Activated gamma-delta T cell treated with Interleukin-2 at 50 U/mL for 16 hours (primary cell): ENCODE measurements at regions not wholly inside any gene's neighbourhood (a gene's known extent, or its start where the extent isn't known, plus 50 kb on each side); places are given as distances from the start of the nearest gene placed in this dataset.
"Not testable (repeated sequence)": the region's sequence is repeated elsewhere in the genome, so short reads cannot be mapped to it uniquely, and the experiment has no call there.

Source experiments
- DNase-seq: peaks from one replicate; pipeline ENCODE4 v3.0.0-alpha.2; 2020

DNA sequence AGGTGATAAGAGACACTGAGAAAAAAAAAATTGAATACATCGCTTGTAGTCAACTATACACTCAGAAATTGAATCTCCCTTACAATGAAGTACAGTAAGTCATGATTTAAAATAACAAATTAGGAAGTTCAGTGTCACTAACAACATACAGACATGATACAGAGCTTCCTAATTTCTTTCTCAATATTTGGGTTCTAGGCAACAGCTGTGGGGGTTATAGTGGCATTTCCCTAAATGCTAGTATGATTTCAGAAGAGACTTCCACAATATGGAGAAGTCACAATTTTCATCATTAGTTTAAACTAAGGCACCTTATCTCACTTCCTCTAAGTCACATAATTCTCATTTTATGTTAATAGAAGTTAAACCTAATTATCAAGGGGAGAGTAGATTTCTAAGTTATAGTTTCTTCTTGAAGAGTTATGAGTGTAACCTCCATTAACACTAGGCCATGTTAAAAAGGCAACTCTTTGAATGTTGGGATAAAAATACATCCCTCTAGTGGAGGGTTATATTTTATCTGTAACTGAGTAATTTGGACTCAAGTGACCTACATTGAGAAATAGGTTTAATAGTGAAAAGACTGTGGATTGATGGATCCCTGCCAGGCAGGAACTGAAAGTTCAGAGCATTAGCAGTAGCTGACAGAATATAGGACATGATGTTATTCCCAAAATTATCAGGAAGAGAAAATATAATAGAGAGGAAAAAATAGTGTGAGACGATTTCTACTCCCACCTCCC, 286.0 kb upstream of the SUCLG2 start:
- no peak for DNase-seq

GRCh38 chr3:67937498-67938118, 283.2 kb upstream of the SUCLG2 start:
- DNase-seq: no peak

GRCh38 chr3:67930394-67930793, 276.0 kb upstream of the SUCLG2 start:
- DNase-seq: not testable (repeated sequence)

GRCh38 chr3:67923796-67924195, 269.4 kb upstream of the SUCLG2 start:
- DNase-seq: no peak

DNA sequence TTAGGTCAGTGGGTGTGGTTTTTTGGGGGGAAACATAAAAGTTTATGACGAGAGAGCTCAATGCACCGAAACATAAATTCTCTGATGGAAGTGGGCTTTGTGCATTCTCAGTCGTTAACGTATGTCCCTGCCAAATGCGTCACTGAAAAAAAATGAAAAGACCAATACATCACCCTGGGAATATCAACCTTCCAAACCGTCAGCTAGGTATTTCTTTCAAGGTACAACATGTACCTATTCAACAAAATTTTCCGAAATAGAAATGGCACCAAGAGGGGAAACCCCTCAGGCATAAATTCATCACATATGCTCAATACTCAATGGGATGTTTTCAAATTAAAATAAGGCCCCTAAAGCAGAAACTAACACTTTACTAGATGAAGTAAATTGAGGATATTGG, 266.6 kb upstream of the SUCLG2 start:
- DNase-seq: no peak

DNA sequence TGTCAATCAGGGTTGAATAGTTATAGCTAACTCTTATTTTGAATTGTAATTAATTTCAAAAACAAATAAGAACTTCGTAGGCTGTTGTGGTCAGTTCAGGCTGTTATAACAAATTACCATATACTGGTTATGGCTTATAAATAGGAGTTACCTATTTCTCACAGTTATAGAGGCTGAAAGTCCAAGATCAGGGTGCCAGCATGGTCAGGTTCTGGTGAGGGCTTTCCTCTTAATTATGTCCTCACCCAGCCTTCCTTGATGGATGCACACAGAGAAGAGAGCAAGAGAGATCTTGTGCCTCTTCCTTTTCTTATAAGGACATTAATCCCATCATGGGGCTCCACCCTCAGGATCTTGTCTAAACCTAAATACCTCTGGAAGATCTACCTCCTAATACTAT, 265.9 kb upstream of the SUCLG2 start:
- DNase-seq: no peak

- no peak for DNase-seq
Observed at GRCh38 chr3:67916353-67916752, 261.9 kb upstream of the SUCLG2 start.

DNA sequence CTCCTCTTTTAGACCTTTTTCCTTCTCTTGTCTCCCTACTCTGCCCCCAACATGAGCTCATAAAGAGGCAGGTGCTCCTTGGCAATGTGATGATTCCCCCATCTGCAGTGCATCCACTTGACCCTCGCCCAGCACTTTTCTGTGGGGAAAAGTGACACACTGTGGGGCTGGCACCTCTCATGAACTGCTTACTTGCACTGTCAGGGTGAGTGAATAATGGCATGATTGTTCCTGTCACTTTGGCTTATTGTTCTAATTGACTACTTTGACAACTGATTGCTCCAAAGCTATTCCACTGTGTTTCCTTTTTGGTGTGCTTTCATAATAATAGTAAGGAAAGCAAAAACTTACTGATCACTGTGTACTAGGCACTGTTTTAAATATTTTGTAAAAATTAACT, 253.3 kb upstream of the SUCLG2 start:
- DNase-seq: no peak

GRCh38 chr3:67906261-67906660, 251.8 kb upstream of the SUCLG2 start:
- no peak for DNase-seq

- no peak for DNase-seq
Observed at GRCh38 chr3:67901681-67902080, 247.3 kb upstream of the SUCLG2 start.

GRCh38 chr3:67898916-67899315, 244.5 kb upstream of the SUCLG2 start:
- no peak for DNase-seq

- DNase-seq: no peak
Observed at GRCh38 chr3:67897351-67898336, 243.2 kb upstream of the SUCLG2 start.

DNA sequence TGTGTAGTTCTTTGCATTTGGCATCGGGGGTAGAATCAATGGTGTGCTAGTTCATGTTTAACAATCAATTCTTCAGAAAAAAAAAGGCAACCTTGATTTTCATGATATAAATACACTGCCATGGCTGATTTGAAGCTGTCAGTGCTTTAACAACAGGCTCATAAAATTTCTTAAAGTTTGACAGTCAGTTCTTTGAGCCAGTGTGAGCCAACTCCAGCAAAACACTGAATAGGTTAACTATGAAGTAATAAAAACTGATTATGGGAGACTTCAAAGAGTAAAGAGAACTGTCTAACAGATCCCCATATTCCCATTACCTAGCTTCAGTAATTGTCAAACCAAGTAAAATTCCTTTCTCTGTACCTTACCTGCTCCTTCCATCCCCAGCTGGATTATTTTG, 241.7 kb upstream of the SUCLG2 start:
- DNase-seq: no peak

- no peak for DNase-seq
Observed at GRCh38 chr3:67894510-67894909, 240.1 kb upstream of the SUCLG2 start.

DNA sequence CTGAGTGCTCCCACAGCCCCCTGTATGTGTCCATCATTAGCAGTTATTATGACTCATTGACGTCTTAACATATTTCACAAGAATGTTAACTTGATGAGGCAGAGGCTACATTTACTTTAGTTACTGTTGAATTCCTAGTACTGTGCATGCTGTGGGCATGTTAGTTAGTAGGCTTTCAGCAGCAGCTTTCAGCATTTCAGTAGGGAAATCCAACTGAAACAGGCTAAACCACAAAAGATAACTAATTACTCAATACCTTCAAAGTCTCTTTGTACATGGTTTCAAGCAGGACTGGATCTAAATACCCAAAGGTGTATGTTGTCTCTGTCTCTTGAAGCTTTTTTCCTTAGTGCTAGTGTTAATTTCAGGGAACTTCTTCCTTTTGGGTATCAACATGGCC, 229.9 kb upstream of the SUCLG2 start:
- DNase-seq: no peak

DNA sequence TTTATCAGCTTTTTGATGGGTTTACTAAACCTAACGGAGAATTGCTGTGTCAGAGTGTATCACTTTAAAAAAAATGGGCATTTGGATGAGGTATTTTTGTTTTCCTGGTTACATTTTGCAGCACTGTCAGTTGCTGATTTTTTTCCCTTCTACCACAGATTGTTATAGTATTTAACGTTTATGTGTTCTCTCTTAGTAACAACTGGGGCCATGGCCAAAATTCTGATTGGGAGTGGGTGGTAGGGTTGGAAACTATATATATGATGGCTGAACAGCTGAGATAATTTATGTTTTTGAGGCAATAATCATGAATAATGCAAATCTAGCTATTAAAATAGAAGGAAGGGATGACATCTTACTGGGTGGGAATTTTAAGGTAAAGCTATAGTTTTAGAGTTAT, 229.4 kb upstream of the SUCLG2 start:
- DNase-seq: no peak

DNA sequence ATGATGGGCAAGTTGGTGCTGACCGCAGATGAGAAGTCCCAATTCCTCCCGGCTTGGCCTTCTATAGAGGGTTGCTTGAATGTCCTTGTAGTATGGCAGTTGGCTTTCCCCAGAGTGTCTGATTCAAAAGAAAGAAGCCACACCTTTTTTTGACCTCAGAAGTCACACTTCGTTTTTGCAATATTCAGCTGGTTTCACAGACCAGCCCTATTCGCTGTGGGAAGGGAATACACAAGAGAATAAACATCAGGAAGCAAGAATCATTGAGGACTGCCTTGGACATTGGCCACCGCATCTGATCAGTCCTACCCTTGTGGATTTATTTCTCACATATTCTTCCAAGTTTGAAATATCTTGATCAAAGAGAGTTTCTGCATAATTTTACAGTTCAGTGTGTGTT, 228.6 kb upstream of the SUCLG2 start:
- DNase-seq: no peak

- DNase-seq: no peak
Observed at GRCh38 chr3:67876261-67876660, 221.8 kb upstream of the SUCLG2 start.

GRCh38 chr3:67875858-67876257, 221.4 kb upstream of the SUCLG2 start:
- DNase-seq: no peak

DNA sequence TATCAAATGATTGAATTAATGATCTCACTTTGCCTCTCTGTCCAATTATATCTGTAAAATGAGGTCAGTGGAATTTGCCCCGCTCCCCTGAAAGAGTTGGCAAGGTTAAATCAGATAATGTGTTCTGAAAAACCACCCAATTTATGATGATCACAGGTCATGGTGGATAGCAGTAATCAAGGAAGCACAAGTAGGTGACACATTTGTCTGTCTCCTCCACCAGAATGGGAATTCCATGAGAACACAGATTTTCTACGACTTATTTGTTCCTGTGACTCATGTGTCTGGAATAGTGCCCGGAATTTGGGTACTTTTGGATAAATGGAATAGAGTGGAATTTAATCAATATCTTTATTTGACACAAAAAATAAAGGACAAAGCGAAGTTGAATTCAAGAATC, 220.9 kb upstream of the SUCLG2 start:
- no peak for DNase-seq

DNA sequence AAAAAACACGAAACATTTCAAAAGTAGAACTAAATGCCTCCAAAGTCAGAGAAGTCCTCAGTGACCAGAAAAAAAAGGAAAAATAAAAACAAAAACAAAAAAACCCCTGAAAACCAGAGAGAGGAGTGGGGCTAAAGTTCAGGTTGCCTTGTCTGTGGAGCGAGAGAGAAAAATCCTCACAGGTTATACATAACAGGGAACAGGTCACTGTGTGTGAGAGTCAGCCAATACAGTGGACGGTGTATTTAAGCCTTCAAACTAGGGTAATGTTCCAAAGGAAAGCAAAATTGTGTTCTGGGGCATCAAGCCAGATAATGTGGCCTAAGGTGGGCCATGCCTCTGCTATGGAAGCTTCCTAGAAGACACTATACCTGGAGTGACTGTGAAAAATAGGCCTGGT, 216.1 kb upstream of the SUCLG2 start:
- DNase-seq: no peak

DNA sequence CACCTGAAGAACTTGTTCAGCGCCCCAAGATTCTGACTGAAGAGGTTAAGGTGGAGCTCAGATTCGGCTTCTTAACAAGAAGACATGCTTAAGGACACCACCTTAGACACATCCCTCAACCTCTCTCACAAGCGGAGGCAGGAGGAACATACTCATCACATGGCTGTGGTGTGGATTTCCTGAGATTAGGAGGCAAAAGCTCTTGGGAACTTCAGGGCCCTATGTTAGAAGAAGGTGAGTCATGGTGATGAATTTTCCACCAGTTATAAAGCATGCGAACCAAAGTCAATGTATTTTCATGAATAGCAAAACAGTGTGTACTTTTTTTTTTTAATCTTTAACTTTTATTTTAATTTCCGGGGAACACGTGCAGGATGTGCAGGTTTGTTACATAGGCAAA, 212.2 kb upstream of the SUCLG2 start:
- DNase-seq: no peak

DNA sequence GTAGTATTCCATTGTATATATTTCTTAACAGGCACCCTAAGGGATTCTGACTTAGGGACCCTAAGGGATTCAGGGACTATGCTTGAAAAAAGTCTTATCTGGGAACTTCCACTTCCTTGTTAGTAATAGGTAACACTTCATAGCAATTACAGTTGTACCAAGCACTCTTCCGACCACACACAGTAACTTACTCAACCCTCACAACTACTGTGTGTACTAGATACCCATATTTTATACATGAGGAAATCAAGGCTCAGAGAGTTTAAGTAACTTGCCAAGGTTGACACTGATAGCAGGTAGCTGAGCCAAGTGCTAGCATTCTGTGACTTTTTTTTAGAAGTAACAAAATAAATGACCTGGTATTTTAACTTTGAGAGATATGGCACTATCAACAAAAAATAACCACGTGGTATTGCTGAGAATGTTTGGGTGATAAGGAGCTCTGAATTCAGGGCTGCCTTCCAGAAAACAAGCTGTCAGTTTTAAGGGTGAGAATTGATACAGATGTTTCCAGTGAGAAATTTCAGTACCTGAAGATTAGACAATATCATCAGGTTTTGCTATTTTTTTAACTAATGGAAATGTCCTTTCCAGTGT, 210.3 kb upstream of the SUCLG2 start:
- DNase-seq: no peak
